Glutamatergic neuron (in vitro differentiated cells): ENCODE measurements at regions not wholly inside any gene's neighbourhood (a gene's known extent, or its start where the extent isn't known, plus 50 kb on each side); places are given as distances from the start of the nearest gene placed in this dataset.

Source experiments
- DNase-seq: peaks from one replicate; pipeline ENCODE4 v3.0.0; 2022
- H3K27ac Mint-ChIP-seq: one replicate; pipeline ENCODE4 v1.8.0; 2020; ENCODE audit warnings: mild to moderate bottlenecking, mixed read lengths, inconsistent platforms; ENCODE audit not compliant: unreplicated experiment
- H3K27me3 Mint-ChIP-seq: one replicate; pipeline ENCODE4 v1.8.0; 2020; ENCODE audit warnings: mild to moderate bottlenecking, moderate library complexity, mixed read lengths, inconsistent platforms; ENCODE audit not compliant: unreplicated experiment
- H3K36me3 Mint-ChIP-seq: one replicate; pipeline ENCODE4 v1.8.0; 2020; ENCODE audit warnings: mild to moderate bottlenecking, mixed read lengths, inconsistent platforms; ENCODE audit not compliant: unreplicated experiment
- H3K4me1 Mint-ChIP-seq: one replicate; pipeline ENCODE4 v1.8.0; 2020; ENCODE audit warnings: mild to moderate bottlenecking, low read depth, mixed read lengths, inconsistent platforms; ENCODE audit not compliant: unreplicated experiment
- H3K4me3 Mint-ChIP-seq: one replicate; pipeline ENCODE4 v1.8.0; 2020; ENCODE audit warnings: mild to moderate bottlenecking, mixed read lengths, inconsistent platforms; ENCODE audit not compliant: unreplicated experiment
- H3K9me3 Mint-ChIP-seq: one replicate; pipeline ENCODE4 v1.8.0; 2020; ENCODE audit warnings: mild to moderate bottlenecking, moderate library complexity, mixed read lengths, inconsistent platforms; ENCODE audit not compliant: unreplicated experiment
- TF ChIP-seq, protein P1 (sequence below): fragments of 200-600 bp; sonication (generic); IDR thresholded peaks from one replicate; pipeline ENCODE4 v1.5.0; 2021; ENCODE audit not compliant: partially characterized antibody, unreplicated experiment

DNA sequence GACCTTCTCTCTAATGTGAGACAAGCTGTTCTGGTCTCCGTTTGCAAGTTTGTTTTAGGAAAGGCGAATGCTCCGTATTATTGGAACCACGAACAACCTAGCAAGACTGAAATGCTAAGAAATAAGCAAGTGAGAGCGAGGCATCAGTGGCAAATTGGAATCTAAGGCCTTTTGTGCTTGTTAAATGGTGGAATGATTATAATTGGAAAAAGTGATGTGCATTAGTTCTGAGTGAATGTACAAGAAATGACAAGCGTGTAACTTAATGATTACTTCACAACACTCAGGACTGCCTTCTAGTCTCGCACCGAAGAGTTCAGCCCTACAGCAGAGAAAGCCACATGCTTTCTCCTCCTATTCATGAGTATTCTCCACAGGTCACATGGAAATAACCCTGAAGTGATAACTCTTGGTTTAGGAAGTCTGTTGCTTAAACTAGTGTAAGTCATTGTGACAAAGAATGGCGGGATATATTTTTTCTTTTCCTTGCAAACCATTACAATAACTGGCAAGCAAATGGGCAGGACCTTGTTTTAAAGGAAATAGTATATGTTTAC lies 392.2 kb upstream of the FIGN start:
- H3K36me3 Mint-ChIP-seq: no peaks in the 10 kb centered on the region
- H3K4me1 Mint-ChIP-seq: no peaks in the 10 kb centered on the region
- TF ChIP-seq, protein P1, sequence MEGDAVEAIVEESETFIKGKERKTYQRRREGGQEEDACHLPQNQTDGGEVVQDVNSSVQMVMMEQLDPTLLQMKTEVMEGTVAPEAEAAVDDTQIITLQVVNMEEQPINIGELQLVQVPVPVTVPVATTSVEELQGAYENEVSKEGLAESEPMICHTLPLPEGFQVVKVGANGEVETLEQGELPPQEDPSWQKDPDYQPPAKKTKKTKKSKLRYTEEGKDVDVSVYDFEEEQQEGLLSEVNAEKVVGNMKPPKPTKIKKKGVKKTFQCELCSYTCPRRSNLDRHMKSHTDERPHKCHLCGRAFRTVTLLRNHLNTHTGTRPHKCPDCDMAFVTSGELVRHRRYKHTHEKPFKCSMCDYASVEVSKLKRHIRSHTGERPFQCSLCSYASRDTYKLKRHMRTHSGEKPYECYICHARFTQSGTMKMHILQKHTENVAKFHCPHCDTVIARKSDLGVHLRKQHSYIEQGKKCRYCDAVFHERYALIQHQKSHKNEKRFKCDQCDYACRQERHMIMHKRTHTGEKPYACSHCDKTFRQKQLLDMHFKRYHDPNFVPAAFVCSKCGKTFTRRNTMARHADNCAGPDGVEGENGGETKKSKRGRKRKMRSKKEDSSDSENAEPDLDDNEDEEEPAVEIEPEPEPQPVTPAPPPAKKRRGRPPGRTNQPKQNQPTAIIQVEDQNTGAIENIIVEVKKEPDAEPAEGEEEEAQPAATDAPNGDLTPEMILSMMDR: no peak
- no peak overlapping the region for H3K4me3 Mint-ChIP-seq
- H3K27me3 Mint-ChIP-seq: no peaks in the 10 kb centered on the region
- DNase-seq: no peak
- no peaks in the 10 kb centered on the region for H3K9me3 Mint-ChIP-seq
- H3K27ac Mint-ChIP-seq: no peak overlapping the region

DNA sequence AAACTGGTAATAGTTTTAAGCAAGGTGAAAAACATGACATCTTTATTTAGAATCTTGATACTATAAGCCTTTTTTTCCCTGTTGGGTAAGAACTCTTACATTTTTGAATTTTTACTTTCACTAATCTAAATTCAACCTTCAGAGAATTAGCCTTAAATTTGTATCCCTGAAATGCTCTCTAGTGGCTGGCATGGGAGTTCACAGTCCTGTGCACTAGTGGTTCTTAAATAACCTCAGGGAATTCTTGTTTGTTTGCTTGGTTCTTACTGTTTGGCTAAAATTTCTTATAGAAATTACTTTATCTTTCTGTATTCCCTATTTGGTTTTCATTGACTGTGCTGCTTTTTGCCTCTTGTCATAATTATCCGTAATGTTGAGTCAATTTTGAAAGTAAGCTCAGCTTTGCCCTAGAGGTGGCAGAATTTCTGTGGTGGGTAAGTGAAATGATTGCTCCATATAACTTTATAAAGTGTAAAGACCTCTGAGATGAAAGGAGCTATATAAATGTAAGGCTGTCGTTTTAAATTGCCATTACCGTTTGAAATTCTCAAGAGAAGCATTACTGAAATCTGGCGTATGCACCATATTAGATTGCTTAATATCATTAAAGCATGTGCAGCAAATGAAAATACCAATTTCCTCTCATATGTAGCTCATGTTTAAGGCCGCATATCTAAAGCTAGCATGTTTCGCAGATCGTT lies 391.3 kb upstream of the FIGN start:
- DNase-seq: no peak
- no peak overlapping the region for H3K27ac Mint-ChIP-seq
- H3K9me3 Mint-ChIP-seq: no peaks in the 10 kb centered on the region
- TF ChIP-seq, protein P1: no peak
- no peaks in the 10 kb centered on the region for H3K4me1 Mint-ChIP-seq
- no peaks in the 10 kb centered on the region for H3K27me3 Mint-ChIP-seq
- no peaks in the 10 kb centered on the region for H3K36me3 Mint-ChIP-seq
- no peak overlapping the region for H3K4me3 Mint-ChIP-seq

DNA sequence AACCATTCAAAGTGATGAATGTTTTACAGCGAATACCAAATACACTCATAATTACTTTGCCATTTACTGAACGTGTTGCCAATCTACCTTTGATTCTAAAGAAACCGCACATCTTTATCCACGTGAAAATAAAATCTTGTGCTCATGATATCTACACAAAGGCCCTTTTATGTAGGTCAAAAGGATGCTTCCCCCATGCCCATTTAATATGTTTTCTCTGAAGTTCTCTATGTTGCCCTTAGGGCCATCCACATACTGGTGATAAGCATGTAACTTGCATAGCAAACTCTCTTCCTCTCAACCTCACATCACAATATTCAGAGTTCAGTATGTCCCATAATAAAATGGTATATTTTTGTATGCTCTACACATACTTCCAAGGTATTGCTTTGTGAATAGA lies 380.0 kb upstream of the FIGN start:
- H3K27me3 Mint-ChIP-seq: no peaks in the 10 kb centered on the region
- H3K36me3 Mint-ChIP-seq: no peaks in the 10 kb centered on the region
- H3K4me3 Mint-ChIP-seq: no peak overlapping the region
- H3K27ac Mint-ChIP-seq: no peak overlapping the region
- H3K4me1 Mint-ChIP-seq: no peaks in the 10 kb centered on the region
- DNase-seq: no peak
- no peaks in the 10 kb centered on the region for H3K9me3 Mint-ChIP-seq
- TF ChIP-seq, protein P1: no peak

DNA sequence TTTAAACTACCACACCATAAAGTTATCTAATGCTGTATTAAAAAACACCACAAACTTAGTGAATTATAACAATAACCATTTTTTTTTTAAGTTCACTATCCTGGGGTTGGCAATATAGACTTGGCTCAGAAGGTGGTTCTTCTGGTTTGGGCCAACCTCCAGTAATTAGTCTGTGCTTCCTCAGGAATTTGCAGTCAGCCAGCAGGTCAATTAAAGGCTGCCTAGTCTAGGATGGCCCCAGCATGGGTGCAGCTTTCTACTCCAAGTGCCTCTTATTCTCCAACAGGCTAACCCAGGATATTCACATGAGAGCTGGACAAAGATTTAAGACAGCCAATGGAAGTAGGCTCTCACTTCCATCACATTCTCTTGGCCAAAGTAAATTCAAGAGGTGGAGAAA lies 379.1 kb upstream of the FIGN start:
- Mint-ChIP-seq H3K36me3 (no peaks in the 10 kb centered on the region), H3K4me3 (no peak overlapping the region), H3K4me1 (no peaks in the 10 kb centered on the region), H3K27me3 (no peaks in the 10 kb centered on the region), H3K9me3 (no peaks in the 10 kb centered on the region), H3K27ac (no peak overlapping the region)
- no peak for DNase-seq
- TF ChIP-seq, protein P1: no peak

DNA sequence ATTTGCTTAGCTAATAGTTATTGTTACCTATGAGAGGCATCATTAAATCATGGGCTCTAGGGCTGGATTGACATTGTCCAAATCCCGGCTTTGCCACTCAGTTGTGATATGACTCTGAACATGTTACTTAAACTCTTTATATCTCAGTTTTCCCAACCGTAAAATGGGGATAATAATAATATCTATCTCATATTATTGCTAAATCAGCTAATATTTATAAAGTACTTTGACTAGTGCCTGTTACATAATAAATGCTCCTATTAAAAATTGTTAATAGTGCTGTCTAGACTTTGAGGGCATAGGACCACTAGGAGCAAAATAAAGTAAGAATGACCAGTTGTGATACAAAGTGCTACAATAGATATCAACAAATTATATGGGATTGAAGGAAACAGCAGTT lies 376.3 kb upstream of the FIGN start:
- Mint-ChIP-seq H3K27me3 (no peaks in the 10 kb centered on the region), H3K4me1 (no peaks in the 10 kb centered on the region), H3K9me3 (no peaks in the 10 kb centered on the region), H3K4me3 (no peak overlapping the region), H3K27ac (no peak overlapping the region), H3K36me3 (no peaks in the 10 kb centered on the region)
- TF ChIP-seq, protein P1: no peak
- DNase-seq: no peak
